ENCODE measurements at regions not wholly inside any gene's neighbourhood (a gene's known extent, or its start where the extent isn't known, plus 50 kb on each side); places are given as distances from the start of the nearest gene placed in this dataset.

GRCh38 chr5:33230467-33231078 is 210.2 kb upstream of the TARS1 start:
- no peak overlapping the region for H2AFZ ChIP-seq (ENCODE audit: low read depth)

GRCh38 chr5:33231214-33231710 is 209.5 kb upstream of the TARS1 start:
- H3K27ac ChIP-seq, result no peak overlapping the region

More at GRCh38 chr5:33230467-33231078, 210.2 kb upstream of the TARS1 start:
- Histone ChIP-seq H3K36me3 (ENCODE audit: insufficient read depth) (no peaks in the 10 kb centered on the region), H4K20me1 (ENCODE audit: insufficient read depth) (no peaks in the 10 kb centered on the region), H3K27me3 (ENCODE audit: insufficient read depth, low read depth) (no peaks in the 10 kb centered on the region), H3K9ac (no peak overlapping the region), H3K79me2 (ENCODE audit: insufficient read depth, low read depth) (no peaks in the 10 kb centered on the region), H3K27ac (no peak overlapping the region), H3K4me2 (no peak overlapping the region), H3K4me3 (IDR thresholded peaks at IDR 0.05; ENCODE audit: insufficient read depth, low read depth, low read length) (no peak overlapping the region), H3K4me1 (ENCODE audit: low read depth, poor library complexity, severe bottlenecking) (peaks cover 6% of the 10 kb centered on the region)
- TF ChIP-seq CTCF (conservative IDR thresholded peaks at IDR 0.05; ENCODE audit: low read depth, low read length), result no peak

GRCh38 chr5:33231935-33232334 is 208.8 kb upstream of the TARS1 start:
- no peaks in the 10 kb centered on the region for H3K79me2 ChIP-seq (ENCODE audit: insufficient read depth, low read depth)
- no peaks in the 10 kb centered on the region for H3K27me3 ChIP-seq (ENCODE audit: insufficient read depth, low read depth)
- no peaks in the 10 kb centered on the region for H4K20me1 ChIP-seq (ENCODE audit: insufficient read depth)
- H3K36me3 ChIP-seq (ENCODE audit: insufficient read depth), result no peaks in the 10 kb centered on the region
- H3K4me2 ChIP-seq, result no peak overlapping the region
- no peak for TF ChIP-seq CTCF (conservative IDR thresholded peaks at IDR 0.05; ENCODE audit: low read depth, low read length)
- no peak overlapping the region for H3K4me3 ChIP-seq (IDR thresholded peaks at IDR 0.05; ENCODE audit: insufficient read depth, low read depth, low read length)
- no peak overlapping the region for H3K27ac ChIP-seq
- H3K9ac ChIP-seq, result no peak overlapping the region
- peaks cover 17% of the 10 kb centered on the region for H3K4me1 ChIP-seq (ENCODE audit: low read depth, poor library complexity, severe bottlenecking)
- H2AFZ ChIP-seq (ENCODE audit: low read depth), result no peak overlapping the region

More at GRCh38 chr5:33231214-33231710, 209.5 kb upstream of the TARS1 start:
- H2AFZ ChIP-seq (ENCODE audit: low read depth), result no peak overlapping the region
- H3K4me1 ChIP-seq (ENCODE audit: low read depth, poor library complexity, severe bottlenecking), result peaks cover 13% of the 10 kb centered on the region
- no peak overlapping the region for H3K9ac ChIP-seq
- no peaks in the 10 kb centered on the region for H3K36me3 ChIP-seq (ENCODE audit: insufficient read depth)
- H3K79me2 ChIP-seq (ENCODE audit: insufficient read depth, low read depth), result no peaks in the 10 kb centered on the region
- H3K27me3 ChIP-seq (ENCODE audit: insufficient read depth, low read depth), result no peaks in the 10 kb centered on the region
- TF ChIP-seq CTCF (conservative IDR thresholded peaks at IDR 0.05; ENCODE audit: low read depth, low read length), result no peak
- H3K4me3 ChIP-seq (IDR thresholded peaks at IDR 0.05; ENCODE audit: insufficient read depth, low read depth, low read length), result no peak overlapping the region
- H4K20me1 ChIP-seq (ENCODE audit: insufficient read depth), result no peaks in the 10 kb centered on the region
- no peak overlapping the region for H3K4me2 ChIP-seq

- Histone ChIP-seq H3K4me3 (IDR thresholded peaks at IDR 0.05; ENCODE audit: insufficient read depth, low read depth, low read length) (no peak overlapping the region), H3K27me3 (ENCODE audit: insufficient read depth, low read depth) (no peaks in the 10 kb centered on the region), H3K4me2 (no peak overlapping the region), H3K79me2 (ENCODE audit: insufficient read depth, low read depth) (no peaks in the 10 kb centered on the region), H3K9ac (no peak overlapping the region), H2AFZ (ENCODE audit: low read depth) (no peak overlapping the region), H3K4me1 (ENCODE audit: low read depth, poor library complexity, severe bottlenecking) (peaks cover 17% of the 10 kb centered on the region), H3K27ac (no peak overlapping the region), H3K36me3 (ENCODE audit: insufficient read depth) (no peaks in the 10 kb centered on the region), H4K20me1 (ENCODE audit: insufficient read depth) (no peaks in the 10 kb centered on the region)
- no peak for TF ChIP-seq CTCF (conservative IDR thresholded peaks at IDR 0.05; ENCODE audit: low read depth, low read length)
Observed at GRCh38 chr5:33232731-33233505, 207.8 kb upstream of the TARS1 start.

Data from KMS-11 (cell line).